Heart right ventricle (tissue), 16 donors: ENCODE measurements at regions not wholly inside any gene's neighbourhood (a gene's known extent, or its start where the extent isn't known, plus 50 kb on each side); places are given as distances from the start of the nearest gene placed in this dataset.

Experiments used
- ATAC-seq, 8 donors: fragments of 200-7000 bp; cut with Tn5 transposase; one replicate each; pipeline ENCODE4 v1.9.1; 2020; ENCODE audit warnings: mild to moderate bottlenecking in 8 of 8, moderate library complexity in 8 of 8, moderate number of reproducible peaks in 1 of 8
- DNase-seq, 2 donors: peaks; one replicate each; pipeline ENCODE4 v3.0.0-alpha.2; 2020
- H3K27ac ChIP-seq, 10 donors: fragments of 200-600 bp; sonication (generic) in 2 of 10; one replicate each; pipeline versions ENCODE4 v1.5.0 to v1.8.0; 2020 to 2022; ENCODE audit warnings: mild to moderate bottlenecking in 3 of 10
- H3K27me3 ChIP-seq, 7 donors: fragments of 200-600 bp; one replicate each; pipeline ENCODE4 v1.8.0; 2021 to 2022; ENCODE audit warnings: mild to moderate bottlenecking in 2 of 7
- H3K36me3 ChIP-seq, 9 donors: fragments of 200-600 bp; sonication (generic) in 1 of 9; one replicate each; pipeline versions ENCODE4 v1.5.0 to v1.8.0; 2020 to 2022; ENCODE audit warnings: mild to moderate bottlenecking in 2 of 9
- H3K4me1 ChIP-seq, 9 donors: fragments of 200-600 bp; sonication (generic) in 1 of 9; one replicate each; pipeline versions ENCODE4 v1.5.0 to v1.8.0; 2020 to 2022; ENCODE audit warnings: mild to moderate bottlenecking in 4 of 9
- H3K4me3 ChIP-seq, 10 donors: fragments of 200-600 bp; sonication (generic) in 2 of 10; one replicate each; pipeline versions ENCODE4 v1.5.0 to v1.8.0; 2020 to 2022; ENCODE audit warnings: mild to moderate bottlenecking in 7 of 10, moderate library complexity in 2 of 10
- H3K9me3 ChIP-seq, 11 donors: fragments of 200-600 bp in 10 of 11; sonication (generic) in 2 of 11; one replicate each; pipeline versions ENCODE4 v1.5.0 to v1.8.0; 2013 to 2022; ENCODE audit warnings: mild to moderate bottlenecking in 2 of 11, control low read depth in 1 of 11, moderate library complexity in 1 of 11
- WGBS, 2 donors: extraction: QIAGEN DNeasy Blood & Tissue Kit; methylation state at CpG; one replicate each; pipeline ENCODE4 v1.1.7; 2013; ENCODE audit warnings: inconsistent platforms in 1 of 2; 5-methylcytosine and 5-hydroxymethylcytosine counted together
- intact Hi-C, 10 donors: fragments of 100-400 bp; cut with DNase I; formaldehyde crosslinking; loops; one replicate each; pipeline versions ENCODE4 v1.11.1 to v1.14.2; 2022
- TF ChIP-seq, protein P1 (sequence below), 9 donors: fragments of 200-600 bp; sonication (generic) in 2 of 9; IDR thresholded peaks; one replicate each; pipeline versions ENCODE4 v1.5.0 to v1.8.0; 2021 to 2022; ENCODE audit warnings: antibody characterized with exemption in 9 of 9, mild to moderate bottlenecking in 5 of 9, moderate library complexity in 1 of 9
- donor health status: Arrhythmogenic right ventricular cardiomyopathy.
- donor health status: ischemic (EF 13 %, LVEDD 7.1; RV severe dilation, severe dysfunction).
- donor health status: healthy with polysubstance abuse.
- donor health status: DM: no; HTN: yes; CAD: no.
- donor health status: DM: no; HTN: no; CAD: no.
- donor health status: ischemic (EF 25% LVEDD 6.9; RV normal size, moderate dysfunction).
- donor health status: ischemic (EF 25% LVEDD 5.7; RV mildly dilated, moderate dysfunction).
- donor health status: healthy.
- donor health status: DM: yes; HTN: yes; CAD: no.
- donor health status: Ischemic cardiomyopathy.
- donor health status: ischemic (EF 35%, LVEDD 5.7; RV mildly dilated, moderate dysfunction).
- donor health status: nonischemic (EF 11% LVEDD 7.7; RV severe dilation, severe dysfunction).
- donor health status: DM: yes; HTN: yes; CAD: no.
- donor health status: PGD.
- donor health status: ischemic (EF 29% LVEDD 5.4; RV normal size, mild dysfunction).
- donor health status: nonischemic (EF 23%, LVEDD 6.1; RV moderate dilation, normal function).

DNA sequence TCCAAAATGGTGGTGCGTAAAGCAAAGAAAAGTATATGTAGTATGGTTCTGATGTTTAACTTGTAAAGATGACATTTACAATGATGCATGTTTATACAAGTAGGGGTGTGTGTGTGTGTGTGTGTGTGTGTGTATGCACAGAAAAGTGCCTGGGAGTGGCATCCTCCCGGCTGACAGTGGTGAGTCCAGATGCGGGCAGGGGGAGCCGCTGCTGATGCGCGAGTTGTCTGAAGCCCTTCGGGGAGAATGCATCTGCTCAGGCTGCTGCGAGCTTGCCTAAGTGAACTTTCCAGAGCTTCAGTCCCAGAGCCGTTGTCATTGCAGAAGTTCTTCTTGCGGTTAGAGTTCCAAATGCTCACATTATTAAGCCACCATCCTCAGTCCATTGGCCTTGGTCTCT lies 429.7 kb upstream of the HS6ST1 start:
- H3K4me3 ChIP-seq = no peak overlapping the region
- whole genome bisulfite sequencing, 2 donors = 98% methylated on average over 10 of the region's 10 CpGs
- peaks cover 0 to 18% (median 10%) of the 10 kb centered on the region in 9 donors for H3K4me1 ChIP-seq
- ATAC-seq (no peak), DNase-seq (no peak)
- TF ChIP-seq, protein P1, sequence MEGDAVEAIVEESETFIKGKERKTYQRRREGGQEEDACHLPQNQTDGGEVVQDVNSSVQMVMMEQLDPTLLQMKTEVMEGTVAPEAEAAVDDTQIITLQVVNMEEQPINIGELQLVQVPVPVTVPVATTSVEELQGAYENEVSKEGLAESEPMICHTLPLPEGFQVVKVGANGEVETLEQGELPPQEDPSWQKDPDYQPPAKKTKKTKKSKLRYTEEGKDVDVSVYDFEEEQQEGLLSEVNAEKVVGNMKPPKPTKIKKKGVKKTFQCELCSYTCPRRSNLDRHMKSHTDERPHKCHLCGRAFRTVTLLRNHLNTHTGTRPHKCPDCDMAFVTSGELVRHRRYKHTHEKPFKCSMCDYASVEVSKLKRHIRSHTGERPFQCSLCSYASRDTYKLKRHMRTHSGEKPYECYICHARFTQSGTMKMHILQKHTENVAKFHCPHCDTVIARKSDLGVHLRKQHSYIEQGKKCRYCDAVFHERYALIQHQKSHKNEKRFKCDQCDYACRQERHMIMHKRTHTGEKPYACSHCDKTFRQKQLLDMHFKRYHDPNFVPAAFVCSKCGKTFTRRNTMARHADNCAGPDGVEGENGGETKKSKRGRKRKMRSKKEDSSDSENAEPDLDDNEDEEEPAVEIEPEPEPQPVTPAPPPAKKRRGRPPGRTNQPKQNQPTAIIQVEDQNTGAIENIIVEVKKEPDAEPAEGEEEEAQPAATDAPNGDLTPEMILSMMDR (IDR thresholded peaks at IDR 0.05) = no peak
- H3K9me3 ChIP-seq = no peaks in the 10 kb centered on the region
- intact Hi-C loops = no loop called here
- H3K36me3 ChIP-seq = no peaks in the 10 kb centered on the region
- no peak overlapping the region for H3K27ac ChIP-seq
- H3K27me3 ChIP-seq = no peaks in the 10 kb centered on the region

DNA sequence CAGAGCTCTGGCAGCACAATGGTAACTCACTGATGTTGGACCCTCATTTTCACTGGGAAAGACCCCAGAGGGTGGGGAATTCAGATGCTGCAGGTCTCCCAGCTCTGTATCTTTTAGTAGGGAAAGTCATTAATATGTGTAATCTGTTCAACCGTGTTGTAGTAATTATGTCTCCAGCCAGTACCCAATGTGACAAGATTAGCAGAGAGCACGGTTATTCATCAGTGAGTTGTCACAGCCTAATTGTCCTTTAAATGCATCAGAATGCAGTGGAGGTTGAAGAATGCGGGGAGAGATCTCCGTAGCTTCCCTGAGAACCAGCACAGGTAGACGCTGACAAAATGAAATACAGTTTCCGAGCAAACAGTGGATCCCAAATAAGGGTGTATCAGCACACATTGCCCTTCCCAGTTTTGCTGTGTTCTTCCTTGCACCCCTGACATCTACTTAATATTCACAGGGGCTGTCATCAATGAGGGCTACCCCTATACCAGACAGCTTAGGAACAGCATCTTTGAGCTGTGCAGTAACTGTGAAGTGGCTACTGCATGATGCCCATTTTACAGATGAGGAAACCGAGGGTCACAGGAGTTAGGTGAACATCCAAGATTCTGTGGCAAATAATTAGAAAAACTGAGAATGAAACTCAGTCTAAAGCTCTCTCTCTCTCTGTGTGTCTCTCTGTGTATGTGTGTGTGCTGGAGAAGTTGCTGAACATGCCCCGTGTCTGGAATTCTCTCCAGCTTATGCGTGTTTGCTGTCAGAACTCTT lies 430.4 kb upstream of the HS6ST1 start:
- Histone ChIP-seq H3K27me3 (no peaks in the 10 kb centered on the region), H3K27ac (no peak overlapping the region), H3K36me3 (no peaks in the 10 kb centered on the region), H3K4me1 (peaks cover 0 to 24% (median 17%) of the 10 kb centered on the region in 9 donors), H3K4me3 (no peak overlapping the region), H3K9me3 (no peaks in the 10 kb centered on the region)
- DNase-seq = no peak
- ATAC-seq = no peak
- intact Hi-C loops = no loop called here
- 92 to 93% methylated on average over 9 of the region's 9 CpGs for WGBS, 2 donors
- TF ChIP-seq, protein P1 (IDR thresholded peaks at IDR 0.05) = no peak

DNA sequence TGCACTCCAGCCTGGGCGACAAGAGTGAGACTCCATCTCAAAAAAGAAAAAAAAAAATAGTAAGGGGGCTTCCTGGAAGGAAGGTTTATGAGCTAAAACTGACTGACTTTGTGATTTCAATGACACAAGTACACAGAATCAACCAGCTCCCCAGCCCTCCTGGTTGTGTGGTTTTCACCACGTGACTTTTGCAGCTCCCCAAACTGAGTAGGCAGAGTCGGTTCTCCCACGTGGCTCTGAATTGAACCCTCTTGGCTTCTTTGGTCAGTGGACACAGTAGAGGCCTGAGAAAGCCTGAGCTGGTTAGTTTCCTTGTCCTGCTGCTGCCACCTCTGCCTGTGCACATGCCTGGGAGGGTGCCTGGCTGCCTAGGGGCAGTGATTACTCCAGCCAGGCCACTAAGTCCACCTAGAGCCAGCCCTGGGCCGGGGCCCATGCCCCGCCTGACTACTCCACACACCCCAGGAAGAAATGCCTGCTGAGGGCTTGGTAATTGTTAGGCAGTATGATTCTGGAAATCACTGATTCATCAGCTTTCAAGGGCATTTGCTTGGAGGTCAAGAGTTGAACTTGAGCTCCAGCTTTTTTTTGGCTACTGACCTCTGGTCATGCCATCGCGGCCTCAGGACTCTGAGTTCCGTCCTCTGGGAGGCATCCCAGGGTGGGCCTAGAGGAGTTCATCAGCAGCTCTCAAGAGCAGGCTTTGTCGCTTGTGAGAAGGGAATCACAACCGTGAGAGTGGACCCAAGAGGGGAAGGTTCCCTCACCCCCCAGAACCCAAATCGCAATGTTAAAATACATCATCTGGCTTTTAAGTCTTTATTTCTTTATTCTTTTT lies 431.9 kb upstream of the HS6ST1 start:
- Histone ChIP-seq H3K36me3 (no peaks in the 10 kb centered on the region), H3K4me3 (no peak overlapping the region), H3K27ac (no peak overlapping the region), H3K9me3 (no peaks in the 10 kb centered on the region), H3K4me1 (peaks cover 4 to 37% (median 30%) of the 10 kb centered on the region in 9 donors), H3K27me3 (no peaks in the 10 kb centered on the region)
- 89 to 91% methylated on average over 12 of the region's 12 CpGs for WGBS, 2 donors
- intact Hi-C loops = loop anchor here in 1 of 10 donors (10.0 kb wide), 1 partner anchor 426 kb away; no protein-coding TSS in a partner anchor
- TF ChIP-seq, protein P1 (IDR thresholded peaks at IDR 0.05) = no peak
- ATAC-seq = peak in 1 of 8 donors; percentile 16
- no peak for DNase-seq

DNA sequence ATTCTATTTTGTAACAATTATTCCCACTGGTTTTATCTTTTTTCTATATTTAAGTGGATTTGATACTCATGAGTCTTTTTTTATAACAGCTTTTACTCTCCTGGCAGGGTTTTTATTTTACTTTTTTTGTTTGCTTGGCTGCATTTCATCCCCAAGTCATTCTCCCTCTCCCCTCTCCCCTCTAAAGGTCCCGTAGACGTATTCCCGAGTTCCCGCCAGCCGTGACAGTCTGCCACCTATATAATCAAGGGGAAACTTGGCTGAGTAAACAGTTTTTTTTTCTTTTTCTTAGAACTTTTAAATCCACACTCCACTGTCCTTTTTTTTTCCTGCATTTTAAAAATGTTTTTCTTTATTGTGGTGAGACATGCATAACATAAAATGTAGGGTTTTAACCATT lies 433.1 kb upstream of the HS6ST1 start:
- TF ChIP-seq, protein P1 (IDR thresholded peaks at IDR 0.05) = no peak
- H3K27me3 ChIP-seq = no peaks in the 10 kb centered on the region
- H3K36me3 ChIP-seq = no peaks in the 10 kb centered on the region
- peaks cover 7 to 47% (median 30%) of the 10 kb centered on the region in 9 donors for H3K4me1 ChIP-seq
- DNase-seq (no peak), ATAC-seq (no peak)
- H3K9me3 ChIP-seq = no peaks in the 10 kb centered on the region
- H3K27ac ChIP-seq = no peak overlapping the region
- 72 to 80% methylated on average over 5 of the region's 5 CpGs for WGBS, 2 donors
- H3K4me3 ChIP-seq = no peak overlapping the region
- intact Hi-C loops = loop anchor here in 1 of 10 donors (10.0 kb wide), 1 partner anchor 427 kb away; no protein-coding TSS in a partner anchor
